GM18868 (cell line): ENCODE measurements at regions not wholly inside any gene's neighbourhood (a gene's known extent, or its start where the extent isn't known, plus 50 kb on each side); places are given as distances from the start of the nearest gene placed in this dataset.
"Not testable (repeated sequence)": the region's sequence is repeated elsewhere in the genome, so short reads cannot be mapped to it uniquely, and the experiment has no call there.

Source experiments
- ATAC-seq: cut with Tn5 transposase; IDR thresholded peaks from one replicate; pipeline ENCODE4 v1.9.1; 2021; ENCODE audit warnings: mild to moderate bottlenecking, moderate library complexity; ENCODE audit not compliant: unreplicated experiment

GRCh38 chr12:131466932-131467331, 244.0 kb upstream of the SFSWAP start:
- no peak for ATAC-seq

GRCh38 chr12:131468206-131468605, 242.7 kb upstream of the SFSWAP start:
- no peak for ATAC-seq

DNA sequence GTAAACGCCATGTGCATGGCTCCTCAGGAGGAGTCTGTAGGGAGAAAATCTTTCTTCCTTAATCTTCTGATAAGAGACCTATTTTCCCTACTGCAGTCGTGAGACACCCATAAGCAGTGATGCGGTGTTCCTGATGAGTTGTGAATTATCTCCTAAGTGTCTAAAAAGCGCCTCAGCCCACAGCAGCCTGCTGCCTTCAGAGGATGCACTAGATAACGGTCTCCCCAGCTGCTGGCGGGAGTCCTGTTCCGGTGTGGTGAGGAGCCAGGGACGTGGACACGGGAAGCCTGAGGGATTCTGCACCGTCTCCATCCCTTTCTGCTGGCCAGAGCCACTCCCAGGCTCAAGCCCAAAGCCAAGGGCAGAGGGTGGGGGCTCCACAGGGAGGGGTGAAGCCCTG, 240.9 kb upstream of the SFSWAP start:
- ATAC-seq, result not testable (repeated sequence)

DNA sequence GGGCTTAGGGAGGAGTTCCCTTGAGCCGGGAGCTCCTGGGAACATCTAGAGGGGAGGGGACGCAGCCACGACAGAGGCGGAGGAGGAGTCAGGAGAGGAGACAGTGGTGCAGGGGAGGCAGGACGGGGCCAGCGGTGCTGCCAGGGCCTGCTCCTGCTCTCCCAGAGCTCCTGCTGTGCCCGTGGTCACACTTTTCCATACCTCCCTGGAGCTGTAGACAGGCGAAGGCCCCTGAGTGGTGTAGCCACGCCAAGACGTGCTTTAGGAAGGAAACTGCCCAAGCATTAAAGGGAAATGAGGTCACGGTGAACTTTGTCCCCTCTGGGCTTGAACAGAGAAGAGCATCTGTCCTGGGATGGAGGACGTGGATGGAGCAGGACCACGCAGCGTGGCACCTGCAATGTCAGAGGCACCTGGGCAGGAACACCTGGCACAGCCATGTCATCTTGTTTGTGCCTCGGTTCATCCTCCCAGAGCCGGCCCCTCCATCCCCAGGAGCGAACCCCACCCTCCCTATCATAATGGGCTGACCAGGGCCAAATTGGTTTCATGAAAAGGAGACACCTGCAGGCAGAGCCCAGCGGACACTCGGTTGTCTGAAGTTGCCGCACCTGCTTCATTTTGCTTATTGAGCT, 239.5 kb upstream of the SFSWAP start:
- ATAC-seq, result no peak

DNA sequence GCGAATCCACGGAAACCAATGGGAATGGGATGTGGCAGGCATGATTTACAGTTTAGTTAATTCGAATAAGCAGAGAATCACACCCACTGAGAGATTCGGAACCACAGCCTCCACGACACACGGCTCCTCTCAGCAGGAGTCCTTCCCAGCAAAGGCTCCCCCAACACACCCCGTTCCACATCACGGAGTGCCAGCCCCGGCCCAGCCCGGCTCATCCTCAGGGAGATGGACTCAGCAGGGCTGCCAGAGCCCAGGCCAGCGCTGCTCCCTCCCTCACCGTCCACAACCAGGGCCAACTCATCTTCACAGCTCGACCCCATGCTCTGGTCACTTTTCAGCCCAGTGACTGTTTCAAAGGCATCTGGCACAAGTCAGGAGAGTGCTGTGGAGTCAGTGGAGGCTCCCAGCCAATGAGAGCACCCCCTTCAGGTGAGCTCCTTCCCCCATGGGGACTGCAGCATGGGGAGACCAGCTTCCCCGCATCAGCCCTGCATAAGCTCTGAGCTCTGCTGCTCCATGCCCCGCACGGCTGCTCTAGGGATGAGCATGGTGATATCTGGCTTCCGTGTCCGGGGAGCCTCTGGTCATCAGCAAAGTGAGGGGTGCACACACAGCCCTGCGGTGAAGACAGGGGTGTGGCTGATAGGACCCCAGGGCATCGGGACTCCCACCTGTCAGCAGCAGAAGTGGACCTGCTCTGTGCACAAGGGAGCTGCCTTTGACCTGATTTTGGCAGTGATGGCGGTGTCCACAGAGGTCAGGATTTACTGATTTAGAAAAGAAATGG, 238.8 kb upstream of the SFSWAP start:
- ATAC-seq, result no peak

GRCh38 chr12:131473261-131473660, 237.6 kb upstream of the SFSWAP start:
- ATAC-seq, result no peak

DNA sequence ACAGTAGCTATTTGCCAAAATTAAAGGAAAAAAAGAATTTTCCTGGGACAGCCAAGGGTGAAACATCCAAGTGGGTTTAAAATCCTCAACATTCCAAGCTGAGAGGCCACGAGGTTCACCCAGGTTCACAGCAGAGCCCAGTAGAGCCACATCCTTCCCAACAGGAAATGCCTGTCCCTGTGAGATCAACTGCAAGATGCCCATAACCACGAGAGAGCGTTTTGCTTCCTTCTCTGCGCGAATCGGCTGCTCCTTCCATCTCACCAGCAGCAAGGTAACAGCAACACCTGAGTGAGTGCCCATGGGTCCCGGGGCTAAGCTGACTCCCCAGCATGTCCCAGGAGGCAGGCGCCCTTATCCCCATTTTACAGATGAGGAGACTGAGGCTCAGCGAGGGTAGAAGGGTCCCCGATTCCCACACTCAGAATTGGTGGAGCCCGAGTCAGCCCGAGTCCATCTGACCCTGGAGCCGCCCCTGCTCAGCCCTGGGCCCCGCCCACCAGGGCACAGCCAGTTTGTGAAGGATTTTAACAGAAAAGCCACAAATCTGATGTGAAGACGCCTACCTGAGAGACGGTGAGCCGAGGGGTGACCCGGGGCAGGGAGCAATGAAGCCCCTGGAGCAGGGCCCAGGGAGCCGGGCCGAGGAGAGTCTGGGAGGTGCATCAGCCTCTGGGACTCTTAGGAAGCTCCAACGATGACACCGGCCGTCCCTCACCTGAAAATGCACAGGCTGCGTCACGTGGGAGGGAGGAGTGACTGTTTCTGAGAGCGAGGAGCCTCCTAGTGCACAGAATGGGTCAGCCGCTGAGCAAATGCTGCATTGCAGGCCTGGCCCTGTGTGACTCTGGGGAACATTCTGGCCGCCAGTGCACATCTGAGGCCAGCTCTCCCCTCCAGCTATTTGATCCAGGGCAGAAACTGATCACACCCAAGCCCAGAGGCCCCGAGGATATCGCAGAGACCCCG, 236.9 kb upstream of the SFSWAP start:
- no peak for ATAC-seq

DNA sequence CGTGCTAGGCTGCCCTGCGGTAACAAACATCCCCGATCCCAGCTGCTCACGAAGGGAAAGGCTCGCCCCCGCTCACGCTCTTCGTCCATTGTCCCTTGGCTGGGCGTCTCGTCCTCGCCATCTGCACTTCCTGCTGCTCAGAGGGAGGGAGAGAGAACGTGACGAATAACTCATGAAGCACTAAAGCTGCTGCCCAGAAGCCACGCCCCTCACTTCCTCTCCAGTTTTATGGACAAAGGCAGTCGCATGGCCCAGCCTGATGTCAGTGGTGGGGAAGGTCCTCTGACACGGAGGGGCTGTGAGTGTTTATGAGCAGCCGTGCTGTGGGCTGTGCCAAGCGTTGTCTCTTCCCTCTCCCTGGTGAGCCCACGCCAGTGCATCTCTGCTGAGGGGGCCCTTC, 235.9 kb upstream of the SFSWAP start:
- not testable (repeated sequence) for ATAC-seq

DNA sequence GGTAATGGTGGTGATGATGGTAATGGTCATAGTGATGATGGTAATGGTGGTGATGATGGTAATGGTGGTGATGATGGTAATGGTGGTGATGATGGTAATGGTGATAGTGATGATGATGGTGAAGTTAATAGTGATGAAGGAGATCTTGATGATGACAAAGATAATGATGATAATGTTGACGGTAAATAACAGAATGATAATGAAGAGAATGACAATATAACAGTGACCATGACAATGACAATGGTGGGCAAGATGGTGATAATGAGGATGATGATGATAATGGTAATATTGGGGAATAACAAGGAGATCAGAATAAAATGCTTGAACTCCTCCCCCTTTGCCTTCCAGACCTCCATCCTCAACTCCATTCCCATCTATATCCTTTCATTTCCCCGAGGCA, 233.3 kb upstream of the SFSWAP start:
- ATAC-seq, result no peak

- no peak for ATAC-seq
Measured at GRCh38 chr12:131478468-131478867, 232.4 kb upstream of the SFSWAP start.

GRCh38 chr12:131482199-131482598, 228.7 kb upstream of the SFSWAP start:
- no peak for ATAC-seq

- ATAC-seq, result no peak
Measured at GRCh38 chr12:131482686-131483085, 228.2 kb upstream of the SFSWAP start.

- no peak for ATAC-seq
Measured at GRCh38 chr12:131486451-131487230, 224.2 kb upstream of the SFSWAP start.

DNA sequence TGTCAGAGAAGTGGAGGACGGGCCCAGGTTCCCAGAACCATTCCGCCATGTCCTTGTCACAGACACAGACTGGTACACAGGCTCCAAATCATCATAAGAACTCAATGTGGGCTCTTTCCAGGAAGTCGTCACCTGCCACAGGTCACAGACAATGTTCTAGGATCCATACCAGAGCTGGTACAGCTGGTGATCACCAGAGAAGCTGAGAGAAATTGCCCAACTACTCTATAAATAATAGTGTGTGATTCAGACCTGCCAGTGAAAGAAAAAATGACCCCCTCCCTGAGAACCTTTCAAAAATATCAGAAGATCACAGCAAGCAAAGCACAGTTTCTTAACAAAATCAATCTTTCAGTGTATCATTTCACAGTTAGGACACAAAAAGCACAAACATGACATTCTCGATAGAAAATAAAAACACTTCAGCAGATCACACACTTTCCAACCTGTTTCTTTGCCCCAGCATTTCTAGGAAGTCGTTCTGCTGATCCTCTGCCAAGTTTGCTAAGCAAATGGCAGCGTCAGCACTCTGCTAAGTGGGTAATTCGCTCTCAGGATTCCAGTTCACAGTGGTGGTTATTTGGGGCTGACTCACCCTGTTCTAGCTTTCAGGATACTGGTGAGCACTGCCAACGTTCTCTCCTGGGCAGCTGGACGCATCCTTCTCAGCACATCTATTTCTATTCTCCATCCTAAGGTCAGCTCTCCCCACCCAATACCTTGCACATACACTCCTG, 223.3 kb upstream of the SFSWAP start:
- no peak for ATAC-seq

GRCh38 chr12:131489718-131490117, 221.2 kb upstream of the SFSWAP start:
- no peak for ATAC-seq

DNA sequence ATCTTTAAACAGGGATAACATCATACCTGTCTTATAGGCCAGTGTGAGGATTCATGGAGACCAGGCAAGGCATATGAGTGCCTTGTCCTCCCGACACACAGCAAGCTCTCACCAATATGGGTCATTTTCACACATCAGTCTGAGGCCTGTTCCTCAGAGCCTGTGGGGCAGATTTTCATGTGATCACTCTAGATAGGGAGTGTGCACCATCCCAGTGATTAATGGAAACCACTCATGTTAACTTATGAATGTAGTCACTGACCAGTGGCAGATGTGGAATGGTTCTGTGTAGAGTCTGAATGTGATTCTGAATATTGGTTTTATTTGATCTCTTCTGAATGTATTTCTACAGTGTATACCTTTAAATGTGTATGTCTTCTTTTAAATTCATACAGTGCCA, 219.7 kb upstream of the SFSWAP start:
- no peak for ATAC-seq

DNA sequence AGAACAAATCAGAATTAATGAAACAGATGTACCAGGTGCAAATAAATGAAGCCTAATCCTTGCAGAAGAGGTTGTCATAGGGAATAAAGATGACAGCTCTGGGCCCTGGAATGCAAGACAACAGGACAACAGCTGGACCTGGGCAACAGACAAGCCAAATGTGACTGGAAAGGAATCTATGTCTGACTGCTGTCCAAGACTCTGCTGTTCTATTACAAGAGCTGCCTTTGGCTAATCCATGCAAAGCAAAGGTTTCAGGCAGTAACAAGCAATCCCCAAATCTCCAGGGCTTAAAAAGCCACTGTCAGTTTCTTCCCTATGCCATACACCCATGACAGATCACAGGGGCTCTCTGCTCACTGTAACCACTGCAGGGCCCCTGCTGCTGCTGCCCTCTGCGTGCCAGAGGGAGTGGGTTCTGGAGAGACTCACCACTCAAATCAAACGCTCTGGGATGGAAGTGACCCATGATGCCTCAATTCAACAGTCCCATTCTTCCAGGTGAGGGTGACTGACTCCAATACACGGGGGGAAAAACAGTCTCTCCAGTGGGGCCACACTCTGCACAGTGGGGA, 218.9 kb upstream of the SFSWAP start:
- no peak for ATAC-seq

GRCh38 chr12:131493068-131493826, 217.6 kb upstream of the SFSWAP start:
- no peak for ATAC-seq

GRCh38 chr12:131494216-131494615, 216.7 kb upstream of the SFSWAP start:
- ATAC-seq, result no peak
